ENCODE measurements at regions not wholly inside any gene's neighbourhood (a gene's known extent, or its start where the extent isn't known, plus 50 kb on each side); places are given as distances from the start of the nearest gene placed in this dataset.

DNA sequence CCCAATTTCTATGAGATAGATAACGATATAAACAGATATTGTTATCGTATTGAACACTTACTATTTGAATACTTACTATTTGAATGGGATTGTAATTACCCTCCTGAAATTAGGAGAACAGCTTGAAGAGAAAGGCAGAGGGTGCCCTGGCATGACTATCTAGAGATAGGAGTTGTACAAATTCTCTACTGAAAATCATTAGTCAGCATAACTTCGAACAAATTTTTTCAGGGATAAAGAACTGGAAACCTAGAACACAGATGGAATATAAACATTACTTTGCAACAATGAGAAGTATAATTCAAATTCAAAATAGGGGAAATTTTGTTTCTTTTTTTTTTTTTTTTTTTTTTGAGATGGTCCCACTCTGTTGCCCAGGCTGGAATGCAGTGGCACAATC lies 1096.8 kb downstream of the C4orf33 start:
- Histone ChIP-seq H3K9me3 (replicated peaks) (peaks cover 9% of the 10 kb centered on the region), H3K27me3 (ENCODE audit: low read depth) (no peaks in the 10 kb centered on the region), H3K4me3 (no peak overlapping the region), H3K4me1 (no peaks in the 10 kb centered on the region), H3K27ac (replicated peaks) (no peak overlapping the region), H3K36me3 (no peaks in the 10 kb centered on the region)
- TF ChIP-seq, protein P1, sequence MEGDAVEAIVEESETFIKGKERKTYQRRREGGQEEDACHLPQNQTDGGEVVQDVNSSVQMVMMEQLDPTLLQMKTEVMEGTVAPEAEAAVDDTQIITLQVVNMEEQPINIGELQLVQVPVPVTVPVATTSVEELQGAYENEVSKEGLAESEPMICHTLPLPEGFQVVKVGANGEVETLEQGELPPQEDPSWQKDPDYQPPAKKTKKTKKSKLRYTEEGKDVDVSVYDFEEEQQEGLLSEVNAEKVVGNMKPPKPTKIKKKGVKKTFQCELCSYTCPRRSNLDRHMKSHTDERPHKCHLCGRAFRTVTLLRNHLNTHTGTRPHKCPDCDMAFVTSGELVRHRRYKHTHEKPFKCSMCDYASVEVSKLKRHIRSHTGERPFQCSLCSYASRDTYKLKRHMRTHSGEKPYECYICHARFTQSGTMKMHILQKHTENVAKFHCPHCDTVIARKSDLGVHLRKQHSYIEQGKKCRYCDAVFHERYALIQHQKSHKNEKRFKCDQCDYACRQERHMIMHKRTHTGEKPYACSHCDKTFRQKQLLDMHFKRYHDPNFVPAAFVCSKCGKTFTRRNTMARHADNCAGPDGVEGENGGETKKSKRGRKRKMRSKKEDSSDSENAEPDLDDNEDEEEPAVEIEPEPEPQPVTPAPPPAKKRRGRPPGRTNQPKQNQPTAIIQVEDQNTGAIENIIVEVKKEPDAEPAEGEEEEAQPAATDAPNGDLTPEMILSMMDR (IDR thresholded peaks at IDR 0.05; ENCODE audit: borderline replicate concordance) = no peak
- intact Hi-C loops (cut with micrococcal nuclease) = no loop called here
- DNase-seq = no peak

DNA sequence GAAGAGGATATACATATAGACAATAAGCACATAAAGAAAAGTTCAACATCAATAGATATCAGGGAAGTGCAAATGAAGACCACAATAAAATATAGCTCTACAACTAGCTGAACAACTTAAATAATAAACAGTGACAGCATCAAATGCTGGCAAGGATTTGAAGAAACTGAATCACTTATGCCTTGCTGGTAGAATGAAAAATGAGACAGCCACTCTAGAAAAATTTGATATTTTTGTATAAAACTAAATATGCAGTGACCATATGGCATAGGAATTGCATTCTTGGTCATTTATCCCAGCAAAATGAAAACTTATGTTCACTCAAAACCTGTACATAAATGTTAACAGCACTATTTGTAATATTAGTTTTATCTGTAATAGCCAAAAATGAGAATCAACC lies 1102.0 kb downstream of the C4orf33 start:
- Histone ChIP-seq H3K36me3 (no peaks in the 10 kb centered on the region), H3K4me1 (no peaks in the 10 kb centered on the region), H3K4me3 (no peak overlapping the region), H3K27me3 (ENCODE audit: low read depth) (no peaks in the 10 kb centered on the region), H3K9me3 (replicated peaks) (peaks cover 25% of the 10 kb centered on the region), H3K27ac (replicated peaks) (no peak overlapping the region)
- intact Hi-C loops (cut with micrococcal nuclease) = no loop called here
- TF ChIP-seq, protein P1 (IDR thresholded peaks at IDR 0.05; ENCODE audit: borderline replicate concordance) = no peak
- no peak for DNase-seq

DNA sequence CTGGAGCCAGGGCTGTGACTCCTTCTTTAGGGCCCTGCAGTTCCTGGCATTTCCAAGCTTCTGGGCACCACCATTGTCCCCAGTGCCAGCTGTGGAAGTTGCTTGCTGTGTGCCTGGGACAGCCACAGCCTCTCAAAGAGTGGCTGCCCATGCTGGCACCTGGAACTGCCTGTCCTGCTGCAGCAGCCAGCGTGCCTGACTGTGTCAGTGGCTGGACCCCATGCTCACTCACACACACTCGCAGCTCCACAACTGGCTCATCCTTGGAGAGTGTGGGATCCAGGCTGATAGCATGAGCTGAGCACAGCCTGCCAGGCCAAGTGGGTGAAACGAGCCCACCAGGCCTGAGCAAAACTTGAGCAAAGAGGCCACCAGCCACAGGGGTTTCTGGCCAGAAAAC lies 1107.6 kb downstream of the C4orf33 start:
- Histone ChIP-seq H3K9me3 (replicated peaks) (peaks cover 34% of the 10 kb centered on the region), H3K36me3 (no peaks in the 10 kb centered on the region), H3K4me1 (no peaks in the 10 kb centered on the region), H3K27ac (replicated peaks) (no peak overlapping the region), H3K27me3 (ENCODE audit: low read depth) (no peaks in the 10 kb centered on the region), H3K4me3 (no peak overlapping the region)
- TF ChIP-seq, protein P1 (IDR thresholded peaks at IDR 0.05; ENCODE audit: borderline replicate concordance) = no peak
- DNase-seq = no peak
- intact Hi-C loops (cut with micrococcal nuclease) = no loop called here

DNA sequence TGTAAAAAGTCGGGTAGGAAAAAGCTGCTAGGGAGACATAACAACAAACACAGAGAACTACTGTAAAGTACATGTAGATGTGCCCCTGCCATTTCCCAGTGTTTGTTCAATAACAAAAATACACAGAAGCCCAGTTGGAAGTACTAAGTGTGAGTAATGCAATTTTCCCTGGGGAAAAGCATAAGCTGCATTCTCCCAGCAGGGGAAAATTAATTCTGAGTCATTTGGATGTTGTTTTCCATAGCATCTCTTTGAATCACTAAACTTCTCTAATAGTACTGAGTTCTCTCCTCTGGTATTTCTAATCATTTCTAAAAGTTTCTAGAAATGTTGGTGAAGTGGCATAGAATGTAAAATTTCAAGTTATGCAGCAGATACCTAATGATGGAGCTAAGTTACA lies 1114.9 kb downstream of the C4orf33 start:
- H3K27ac ChIP-seq (replicated peaks) = no peak overlapping the region
- H3K9me3 ChIP-seq (replicated peaks) = peaks cover 8% of the 10 kb centered on the region
- H3K36me3 ChIP-seq = no peaks in the 10 kb centered on the region
- H3K4me1 ChIP-seq = no peaks in the 10 kb centered on the region
- no peak for DNase-seq
- TF ChIP-seq, protein P1 (IDR thresholded peaks at IDR 0.05; ENCODE audit: borderline replicate concordance) = no peak
- intact Hi-C loops (cut with micrococcal nuclease) = no loop called here
- H3K4me3 ChIP-seq = no peak overlapping the region
- no peaks in the 10 kb centered on the region for H3K27me3 ChIP-seq (ENCODE audit: low read depth)

DNA sequence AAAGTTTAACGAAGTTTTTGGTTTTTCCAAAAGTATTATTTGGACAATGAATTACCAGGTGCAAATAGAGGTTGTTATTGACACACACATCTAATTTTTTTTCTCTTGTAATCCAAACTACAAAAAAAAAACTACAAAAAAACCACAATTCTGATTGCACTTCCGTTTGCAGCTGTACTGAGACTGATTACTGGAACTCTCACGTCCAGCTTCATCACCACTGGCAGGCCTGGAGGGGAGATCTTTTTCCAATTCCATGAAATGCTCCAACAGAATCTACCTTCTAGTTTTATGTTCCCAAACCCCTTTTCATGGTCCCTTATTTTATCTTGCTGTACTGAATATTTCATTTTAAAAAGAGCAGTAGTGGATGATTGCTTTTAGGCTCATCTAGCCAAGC lies 1118.3 kb downstream of the C4orf33 start:
- intact Hi-C loops (cut with micrococcal nuclease) = no loop called here
- H3K36me3 ChIP-seq = no peaks in the 10 kb centered on the region
- TF ChIP-seq, protein P1 (IDR thresholded peaks at IDR 0.05; ENCODE audit: borderline replicate concordance) = no peak
- no peaks in the 10 kb centered on the region for H3K9me3 ChIP-seq (replicated peaks)
- no peaks in the 10 kb centered on the region for H3K4me1 ChIP-seq
- no peak for DNase-seq
- no peak overlapping the region for H3K4me3 ChIP-seq
- no peak overlapping the region for H3K27ac ChIP-seq (replicated peaks)
- H3K27me3 ChIP-seq (ENCODE audit: low read depth) = no peaks in the 10 kb centered on the region

Measured in left ventricle myocardium inferior (tissue), 1 donor.